OCI-LY1 (cell line): ENCODE measurements at regions not wholly inside any gene's neighbourhood (a gene's known extent, or its start where the extent isn't known, plus 50 kb on each side); places are given as distances from the start of the nearest gene placed in this dataset.

ENCODE experiments used
- CTCF ChIP-seq: fragments of 200-600 bp; sonication (generic), shearing (Covaris generic); IDR thresholded peaks from 2 replicates; pipeline ENCODE4 v1.5.1; 2017; ENCODE audit warnings: mild to moderate bottlenecking, antibody characterized with exemption, low read length, moderate library complexity, mixed read lengths
- EZH2 ChIP-seq: fragments of 200-600 bp; sonication (generic), shearing (Covaris generic); IDR thresholded peaks from 2 replicates; pipeline ENCODE4 v1.8.0; 2017; ENCODE audit warnings: borderline replicate concordance, mixed run types, mild to moderate bottlenecking, antibody characterized with exemption, low read length, moderate library complexity, mixed read lengths

- TF ChIP-seq CTCF, result no peak
- TF ChIP-seq EZH2, result no peak
Measured at GRCh38 chr13:81211713-81212112, 870.8 kb upstream of the SPRY2 start.
